BJ (cell line): ENCODE measurements at regions not wholly inside any gene's neighbourhood (a gene's known extent, or its start where the extent isn't known, plus 50 kb on each side); places are given as distances from the start of the nearest gene placed in this dataset.

Experiments
- CTCF ChIA-PET: fragments of 350-600 bp; formaldehyde crosslinking; extraction: SDS; loops from one replicate; lab custom pipeline; 2021; ENCODE audit warnings: antibody characterized with exemption, inconsistent platforms; lab: Yijun Ruan, JAX
- POLR2A ChIA-PET: fragments of 300-600 bp; sonication (Branson Sonifier 250); formaldehyde crosslinking; extraction: SDS; loops from one replicate; lab custom pipeline; 2021; ENCODE audit warnings: antibody characterized with exemption; lab: Charles Lee
- DNase-seq: peaks from one replicate; pipeline ENCODE4 v3.0.0-alpha.2; 2011; ENCODE audit warnings: low read depth
- H3K27me3 ChIP-seq: 2 replicates; pipeline ENCODE4 v1.6.0; 2011; ENCODE audit warnings: low read length; ENCODE audit not compliant: control insufficient read depth, insufficient read depth
- H3K36me3 ChIP-seq: 2 replicates; pipeline ENCODE4 v1.5.1; 2011; ENCODE audit warnings: low read length; ENCODE audit not compliant: control insufficient read depth, insufficient read depth
- H3K4me3 ChIP-seq: 2 replicates; pipeline ENCODE4 v1.5.1; 2011; ENCODE audit warnings: low read depth, mild to moderate bottlenecking, control low read depth, low read length
- TF ChIP-seq, protein P1 (sequence below): IDR thresholded peaks from 2 replicates; pipeline ENCODE4 v1.5.1; 2011; ENCODE audit warnings: low read depth, mild to moderate bottlenecking, control low read depth, inconsistent platforms, low read length, moderate library complexity; ENCODE audit not compliant: insufficient read depth

DNA sequence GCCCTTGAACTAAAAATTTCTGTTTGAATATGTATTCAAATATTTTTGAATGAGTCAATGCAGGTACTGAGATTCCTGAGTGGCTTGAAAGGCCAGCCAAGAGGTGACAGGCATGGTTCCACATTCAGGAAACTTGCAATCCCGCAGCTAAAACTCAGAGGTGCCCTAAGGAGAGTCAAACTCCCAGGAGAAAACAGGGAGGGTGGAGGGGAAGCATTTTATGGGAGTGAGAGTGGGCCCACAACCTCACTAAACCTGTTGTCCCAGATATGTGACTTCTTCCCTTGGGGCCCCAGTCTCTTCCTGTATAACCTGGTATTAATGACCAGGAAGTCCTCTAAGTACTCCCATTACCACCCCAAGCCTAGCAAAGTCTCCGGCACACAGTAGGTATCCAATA lies 189.6 kb downstream of the PLPP3 start:
- Histone ChIP-seq H3K36me3 (no peaks in the 10 kb centered on the region), H3K27me3 (no peaks in the 10 kb centered on the region), H3K4me3 (no peak overlapping the region)
- TF ChIP-seq, protein P1, sequence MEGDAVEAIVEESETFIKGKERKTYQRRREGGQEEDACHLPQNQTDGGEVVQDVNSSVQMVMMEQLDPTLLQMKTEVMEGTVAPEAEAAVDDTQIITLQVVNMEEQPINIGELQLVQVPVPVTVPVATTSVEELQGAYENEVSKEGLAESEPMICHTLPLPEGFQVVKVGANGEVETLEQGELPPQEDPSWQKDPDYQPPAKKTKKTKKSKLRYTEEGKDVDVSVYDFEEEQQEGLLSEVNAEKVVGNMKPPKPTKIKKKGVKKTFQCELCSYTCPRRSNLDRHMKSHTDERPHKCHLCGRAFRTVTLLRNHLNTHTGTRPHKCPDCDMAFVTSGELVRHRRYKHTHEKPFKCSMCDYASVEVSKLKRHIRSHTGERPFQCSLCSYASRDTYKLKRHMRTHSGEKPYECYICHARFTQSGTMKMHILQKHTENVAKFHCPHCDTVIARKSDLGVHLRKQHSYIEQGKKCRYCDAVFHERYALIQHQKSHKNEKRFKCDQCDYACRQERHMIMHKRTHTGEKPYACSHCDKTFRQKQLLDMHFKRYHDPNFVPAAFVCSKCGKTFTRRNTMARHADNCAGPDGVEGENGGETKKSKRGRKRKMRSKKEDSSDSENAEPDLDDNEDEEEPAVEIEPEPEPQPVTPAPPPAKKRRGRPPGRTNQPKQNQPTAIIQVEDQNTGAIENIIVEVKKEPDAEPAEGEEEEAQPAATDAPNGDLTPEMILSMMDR: no peak
- ChIA-PET POLR2A (no interaction called here), CTCF (no interaction called here)
- no peak for DNase-seq

DNA sequence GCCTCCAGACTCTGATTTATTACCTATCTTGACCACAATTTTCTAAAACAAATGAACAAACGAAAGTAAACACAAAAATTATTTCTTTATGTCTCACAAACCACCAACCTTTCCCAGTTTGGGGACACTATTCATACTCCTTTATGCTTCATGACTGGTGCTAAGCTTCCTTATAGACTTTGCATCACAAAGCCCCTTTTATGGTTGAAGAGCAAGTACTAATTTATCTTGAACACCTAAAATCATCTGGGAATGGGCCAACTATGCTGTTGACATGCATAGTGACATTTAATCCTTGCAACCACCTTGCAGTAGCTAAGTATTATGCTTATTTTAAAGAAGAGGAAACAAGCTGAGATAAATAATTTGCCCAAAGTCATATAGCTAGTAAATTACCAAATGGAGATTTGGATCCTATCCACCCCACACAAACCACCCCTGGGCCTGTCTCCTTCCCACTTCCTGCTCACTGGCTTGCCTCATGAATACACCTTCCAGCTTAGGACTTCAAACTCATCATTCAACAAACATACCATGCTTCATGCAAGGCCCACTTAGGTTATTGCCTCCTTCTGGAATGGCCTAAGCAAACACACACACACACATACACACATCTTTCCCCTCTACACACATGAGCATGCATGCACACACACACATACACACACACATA lies 192.2 kb downstream of the PLPP3 start:
- Histone ChIP-seq H3K4me3 (no peak overlapping the region), H3K36me3 (no peaks in the 10 kb centered on the region), H3K27me3 (no peaks in the 10 kb centered on the region)
- TF ChIP-seq, protein P1: no peak
- ChIA-PET CTCF (no interaction called here), POLR2A (no interaction called here)
- DNase-seq: no peak

DNA sequence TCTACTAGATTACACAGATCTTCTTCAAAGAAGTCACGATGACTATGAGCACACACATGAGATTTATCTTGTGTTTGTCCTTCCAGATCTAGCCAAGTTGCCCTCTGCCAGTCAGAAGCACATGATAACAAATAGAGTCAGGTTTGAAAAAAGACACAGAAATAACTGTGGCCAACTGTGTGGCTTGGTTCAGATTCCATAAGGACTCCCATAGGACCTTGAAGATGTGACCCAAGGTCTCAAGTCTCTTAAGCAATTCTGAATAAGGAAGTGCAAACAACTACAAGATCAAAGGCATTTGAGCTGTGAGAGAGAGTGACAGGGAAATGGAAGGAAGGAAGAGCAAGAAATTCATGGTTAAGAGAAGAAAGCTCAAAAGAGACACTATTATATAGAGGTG lies 194.0 kb downstream of the PLPP3 start:
- H3K27me3 ChIP-seq: no peaks in the 10 kb centered on the region
- H3K36me3 ChIP-seq: no peaks in the 10 kb centered on the region
- POLR2A ChIA-PET: no interaction called here
- DNase-seq: no peak
- H3K4me3 ChIP-seq: no peak overlapping the region
- CTCF ChIA-PET: interaction anchor here (0.9 kb wide), 1 partner anchor 43 kb away, joined by 3 read pairs; no protein-coding TSS in a partner anchor
- TF ChIP-seq, protein P1: no peak

DNA sequence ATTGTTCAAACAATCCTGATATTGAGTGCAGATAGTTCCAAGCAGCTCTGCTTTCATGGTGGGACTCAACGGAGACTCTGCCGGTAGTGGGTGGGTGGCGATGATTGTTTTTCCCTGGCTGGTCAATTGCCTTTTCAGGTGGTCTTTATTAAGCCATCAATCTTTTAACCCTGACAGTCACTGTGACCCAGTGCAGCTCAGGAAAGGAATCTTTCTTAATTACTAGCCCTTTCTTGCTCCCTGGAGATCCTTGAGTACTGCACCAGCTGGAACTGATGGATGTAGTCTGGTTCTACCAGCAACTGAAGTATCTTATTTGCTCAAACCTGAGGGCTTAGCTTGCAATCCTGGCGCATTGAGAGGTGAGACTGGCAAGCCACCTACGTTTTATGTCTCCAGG lies 196.4 kb downstream of the PLPP3 start:
- no peaks in the 10 kb centered on the region for H3K36me3 ChIP-seq
- H3K27me3 ChIP-seq: no peaks in the 10 kb centered on the region
- DNase-seq: no peak
- H3K4me3 ChIP-seq: no peak overlapping the region
- TF ChIP-seq, protein P1: no peak
- CTCF ChIA-PET: no interaction called here
- POLR2A ChIA-PET: no interaction called here

- no peaks in the 10 kb centered on the region for H3K36me3 ChIP-seq
- ChIA-PET CTCF (no interaction called here), POLR2A (no interaction called here)
- H3K27me3 ChIP-seq: no peaks in the 10 kb centered on the region
- DNase-seq: no peak
- no peak overlapping the region for H3K4me3 ChIP-seq
- TF ChIP-seq, protein P1: no peak
Measured at GRCh38 chr1:56380531-56380930, 198.8 kb downstream of the PLPP3 start.
